ENCODE measurements at regions not wholly inside any gene's neighbourhood (a gene's known extent, or its start where the extent isn't known, plus 50 kb on each side); places are given as distances from the start of the nearest gene placed in this dataset.

- DNase-seq (ENCODE audit: extremely low read depth, low read depth), result no peak
- TF ChIP-seq CTCF (IDR thresholded peaks at IDR 0.05; ENCODE audit: low read depth, low read length, missing control alignments), result no peak
- no peak overlapping the region for H3K4me3 ChIP-seq (replicated peaks; ENCODE audit: low read depth, low read length)
Observed at GRCh38 chr2:144705328-144706245, 185.7 kb upstream of the ZEB2 start.

DNA sequence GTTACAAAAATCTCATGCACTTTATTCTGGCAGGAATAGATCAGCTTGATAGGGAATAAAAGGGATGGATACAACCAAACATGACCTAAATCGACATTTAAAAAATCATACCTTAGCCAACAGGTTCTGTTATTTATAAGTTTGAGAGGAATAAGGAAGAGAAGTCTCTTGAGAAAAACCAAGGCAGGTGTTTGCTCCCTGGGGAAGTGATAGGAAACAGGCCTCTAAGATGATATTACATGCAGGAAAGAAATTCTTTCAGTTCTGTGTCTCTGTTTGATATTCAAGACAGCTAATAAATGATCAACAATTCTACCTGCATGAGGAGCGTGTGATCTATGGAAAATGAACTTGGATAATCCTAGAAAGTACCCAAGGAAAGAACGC, 184.8 kb upstream of the ZEB2 start:
- no peak for TF ChIP-seq CTCF (IDR thresholded peaks at IDR 0.05; ENCODE audit: low read depth, low read length, missing control alignments)
- H3K4me3 ChIP-seq (replicated peaks; ENCODE audit: low read depth, low read length), result no peak overlapping the region
- DNase-seq (ENCODE audit: extremely low read depth, low read depth), result no peak

- DNase-seq (ENCODE audit: extremely low read depth, low read depth), result no peak
- no peak for TF ChIP-seq CTCF (IDR thresholded peaks at IDR 0.05; ENCODE audit: low read depth, low read length, missing control alignments)
- no peak overlapping the region for H3K4me3 ChIP-seq (replicated peaks; ENCODE audit: low read depth, low read length)
Observed at GRCh38 chr2:144703852-144704708, 184.2 kb upstream of the ZEB2 start.

- H3K4me3 ChIP-seq (replicated peaks; ENCODE audit: low read depth, low read length), result no peak overlapping the region
- no peak for TF ChIP-seq CTCF (IDR thresholded peaks at IDR 0.05; ENCODE audit: low read depth, low read length, missing control alignments)
- DNase-seq (ENCODE audit: extremely low read depth, low read depth), result no peak
Observed at GRCh38 chr2:144702051-144702450, 182.1 kb upstream of the ZEB2 start.

- no peak overlapping the region for H3K4me3 ChIP-seq (replicated peaks; ENCODE audit: low read depth, low read length)
- DNase-seq (ENCODE audit: extremely low read depth, low read depth), result no peak
- TF ChIP-seq CTCF (IDR thresholded peaks at IDR 0.05; ENCODE audit: low read depth, low read length, missing control alignments), result no peak
Observed at GRCh38 chr2:144701259-144701658, 181.3 kb upstream of the ZEB2 start.

DNA sequence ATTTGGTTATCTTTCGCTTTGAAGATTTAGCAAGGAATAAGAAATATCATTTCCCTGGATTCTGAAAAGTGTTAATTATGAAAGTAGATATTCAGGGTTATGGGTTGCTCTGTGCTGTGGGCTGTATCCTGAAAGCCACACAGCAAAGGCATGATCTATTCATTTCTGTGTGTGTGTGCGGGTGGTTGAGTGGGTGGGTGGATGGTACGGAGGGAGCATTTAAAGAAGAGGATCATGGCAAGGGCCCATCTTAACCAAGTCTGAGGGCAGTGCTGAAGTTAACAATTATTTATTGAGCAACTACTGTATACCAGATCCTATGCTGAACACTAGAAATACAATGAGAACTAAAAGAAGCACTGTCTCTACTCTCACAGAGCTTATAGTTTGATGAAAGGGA, 178.2 kb upstream of the ZEB2 start:
- DNase-seq (ENCODE audit: extremely low read depth, low read depth), result no peak
- no peak for TF ChIP-seq CTCF (IDR thresholded peaks at IDR 0.05; ENCODE audit: low read depth, low read length, missing control alignments)
- H3K4me3 ChIP-seq (replicated peaks; ENCODE audit: low read depth, low read length), result no peak overlapping the region

Data from HFF-Myc (cell line).